ENCODE measurements at regions not wholly inside any gene's neighbourhood (a gene's known extent, or its start where the extent isn't known, plus 50 kb on each side); places are given as distances from the start of the nearest gene placed in this dataset.
"Not testable (repeated sequence)": the region's sequence is repeated elsewhere in the genome, so short reads cannot be mapped to it uniquely, and the experiment has no call there.

- no peak for TF ChIP-seq CTCF (IDR thresholded peaks at IDR 0.05)
Observed at GRCh38 chr16:55989569-55989907, 114.4 kb upstream of the CES5A start.

GRCh38 chr16:55988850-55989568, 113.8 kb upstream of the CES5A start:
- H3K9me3 ChIP-seq; H3K4me1 ChIP-seq; intact Hi-C loops (cut with DNase I); DNase-seq; H3K27me3 ChIP-seq; H3K4me3 ChIP-seq; H3K27ac ChIP-seq; H3K9ac ChIP-seq (ENCODE audit: low read depth in 2 of 2, low read length in 2 of 2); H3K36me3 ChIP-seq: not testable (repeated sequence)

More at GRCh38 chr16:55989569-55989907, 114.4 kb upstream of the CES5A start:
- intact Hi-C loops (cut with DNase I): no loop called here
- H3K9me3 ChIP-seq: no peaks in the 10 kb centered on the region
- DNase-seq: no peak
- no peak overlapping the region for H3K4me3 ChIP-seq
- H3K27ac ChIP-seq: no peak overlapping the region
- no peaks in the 10 kb centered on the region for H3K36me3 ChIP-seq
- no peaks in the 10 kb centered on the region for H3K27me3 ChIP-seq
- H3K4me1 ChIP-seq: no peaks in the 10 kb centered on the region
- H3K9ac ChIP-seq (ENCODE audit: low read depth in 2 of 2, low read length in 2 of 2): no peak overlapping the region

- intact Hi-C loops (cut with DNase I): no loop called here
- Histone ChIP-seq H3K27ac (no peak overlapping the region), H3K9ac (ENCODE audit: low read depth in 2 of 2, low read length in 2 of 2) (no peak overlapping the region), H3K36me3 (no peaks in the 10 kb centered on the region), H3K9me3 (no peaks in the 10 kb centered on the region), H3K27me3 (no peaks in the 10 kb centered on the region), H3K4me3 (no peak overlapping the region), H3K4me1 (no peaks in the 10 kb centered on the region)
- no peak for TF ChIP-seq CTCF (IDR thresholded peaks at IDR 0.05)
- no peak for DNase-seq
Observed at GRCh38 chr16:55988013-55988412, 112.8 kb upstream of the CES5A start.

GRCh38 chr16:55982597-55982996, 107.4 kb upstream of the CES5A start:
- Histone ChIP-seq H3K36me3 (no peaks in the 10 kb centered on the region), H3K4me1 (no peaks in the 10 kb centered on the region), H3K9me3 (no peaks in the 10 kb centered on the region), H3K4me3 (no peak overlapping the region), H3K9ac (ENCODE audit: low read depth in 2 of 2, low read length in 2 of 2) (no peak overlapping the region), H3K27me3 (no peaks in the 10 kb centered on the region), H3K27ac (no peak overlapping the region)
- intact Hi-C loops (cut with DNase I): no loop called here
- TF ChIP-seq CTCF (IDR thresholded peaks at IDR 0.05): no peak
- no peak for DNase-seq

GRCh38 chr16:55981557-55981956, 106.4 kb upstream of the CES5A start:
- no peaks in the 10 kb centered on the region for H3K36me3 ChIP-seq
- no peak overlapping the region for H3K4me3 ChIP-seq
- no peak overlapping the region for H3K27ac ChIP-seq
- H3K9ac ChIP-seq (ENCODE audit: low read depth in 2 of 2, low read length in 2 of 2): no peak overlapping the region
- H3K4me1 ChIP-seq: no peaks in the 10 kb centered on the region
- H3K27me3 ChIP-seq: no peaks in the 10 kb centered on the region
- TF ChIP-seq CTCF (IDR thresholded peaks at IDR 0.05): no peak
- intact Hi-C loops (cut with DNase I): no loop called here
- DNase-seq: no peak
- no peaks in the 10 kb centered on the region for H3K9me3 ChIP-seq

- Histone ChIP-seq H3K27me3 (no peaks in the 10 kb centered on the region), H3K9me3 (no peaks in the 10 kb centered on the region), H3K27ac (no peak overlapping the region), H3K36me3 (no peaks in the 10 kb centered on the region), H3K9ac (ENCODE audit: low read depth in 2 of 2, low read length in 2 of 2) (no peak overlapping the region), H3K4me1 (no peaks in the 10 kb centered on the region), H3K4me3 (no peak overlapping the region)
- intact Hi-C loops (cut with DNase I): no loop called here
- TF ChIP-seq CTCF (IDR thresholded peaks at IDR 0.05): no peak
- no peak for DNase-seq
Observed at GRCh38 chr16:55976815-55977214, 101.6 kb upstream of the CES5A start.

All from colonic mucosa (tissue), 4 donors.